ENCODE measurements at regions not wholly inside any gene's neighbourhood (a gene's known extent, or its start where the extent isn't known, plus 50 kb on each side); places are given as distances from the start of the nearest gene placed in this dataset.
"Not testable (repeated sequence)": the region's sequence is repeated elsewhere in the genome, so short reads cannot be mapped to it uniquely, and the experiment has no call there.

DNA sequence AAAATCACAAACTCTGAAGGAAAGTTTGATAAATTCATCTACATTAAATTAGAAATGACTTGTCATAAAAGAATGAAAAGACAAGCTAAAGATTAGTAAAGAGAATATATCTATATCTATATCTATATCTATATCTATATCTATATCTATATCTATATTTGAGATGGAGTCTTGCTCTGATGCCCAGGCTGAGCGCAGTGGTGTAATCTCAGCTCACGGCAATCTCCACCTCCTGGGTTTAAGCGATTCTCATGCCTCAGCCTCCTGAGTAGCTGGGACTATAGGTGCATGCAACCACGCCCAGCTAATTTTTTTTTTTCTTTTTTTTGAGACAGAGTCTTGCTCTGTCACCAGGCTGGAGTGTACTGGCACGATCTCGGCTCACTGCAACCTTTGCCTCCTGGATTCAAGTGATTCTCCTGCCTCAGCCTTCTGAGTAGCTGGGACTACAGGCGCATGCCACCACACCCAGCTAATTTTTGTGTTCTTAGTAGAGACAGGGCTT, 202.6 kb downstream of the CTTN start:
- not testable (repeated sequence) for H3K9me3 ChIP-seq (ENCODE audit: control insufficient read depth, insufficient read depth, low read depth, low read length); H3K36me3 ChIP-seq (ENCODE audit: control insufficient read depth, insufficient read depth, low read length); H3K9ac ChIP-seq (ENCODE audit: low read length); H3K27ac ChIP-seq (ENCODE audit: low read depth, low read length); H3K4me3 ChIP-seq (ENCODE audit: low read depth, low read length); H3K27me3 ChIP-seq (ENCODE audit: control insufficient read depth, insufficient read depth, low read length)
- peaks cover 21% of the 10 kb centered on the region for H3K4me1 ChIP-seq (ENCODE audit: control insufficient read depth, insufficient read depth, low read length)

DNA sequence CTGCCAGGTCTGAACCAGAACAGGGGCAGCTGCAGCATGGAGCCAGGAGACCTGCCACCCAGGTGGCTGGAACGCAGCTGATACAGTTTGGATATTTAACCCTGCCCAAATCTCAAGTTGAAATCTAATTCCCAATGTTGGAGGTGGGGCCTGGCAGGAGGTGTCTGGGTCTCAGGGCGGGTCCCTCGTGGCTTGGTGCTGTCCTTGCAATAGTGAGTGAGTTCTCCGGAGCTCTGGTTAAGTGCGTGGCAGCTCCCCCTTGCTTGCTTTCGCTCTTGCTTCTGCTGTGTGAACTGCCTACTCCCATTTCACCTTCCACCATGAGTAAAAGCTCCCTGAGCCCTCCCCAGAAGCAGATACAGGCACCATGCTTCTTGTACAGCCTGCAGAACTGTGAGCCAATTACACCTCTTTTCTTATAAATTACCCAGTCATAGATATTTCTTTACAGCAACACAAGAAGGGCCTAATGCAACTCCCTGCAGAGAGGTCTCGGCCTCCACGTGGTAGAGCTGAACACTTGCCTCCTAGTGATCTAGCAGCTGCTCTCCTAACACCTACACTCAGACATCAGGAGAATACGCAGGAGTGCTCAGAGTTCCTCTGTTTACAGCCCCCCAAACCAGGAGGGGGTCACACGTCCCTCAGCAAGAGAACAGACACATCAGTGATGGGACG, 203.7 kb downstream of the CTTN start:
- Histone ChIP-seq H3K4me1 (ENCODE audit: control insufficient read depth, insufficient read depth, low read length) (peaks cover 21% of the 10 kb centered on the region), H3K36me3 (ENCODE audit: control insufficient read depth, insufficient read depth, low read length) (no peaks in the 10 kb centered on the region), H3K9me3 (ENCODE audit: control insufficient read depth, insufficient read depth, low read depth, low read length) (no peaks in the 10 kb centered on the region), H3K27me3 (ENCODE audit: control insufficient read depth, insufficient read depth, low read length) (no peaks in the 10 kb centered on the region), H3K4me3 (ENCODE audit: low read depth, low read length) (no peak overlapping the region), H3K27ac (ENCODE audit: low read depth, low read length) (no peak overlapping the region), H3K9ac (ENCODE audit: low read length) (no peak overlapping the region)

DNA sequence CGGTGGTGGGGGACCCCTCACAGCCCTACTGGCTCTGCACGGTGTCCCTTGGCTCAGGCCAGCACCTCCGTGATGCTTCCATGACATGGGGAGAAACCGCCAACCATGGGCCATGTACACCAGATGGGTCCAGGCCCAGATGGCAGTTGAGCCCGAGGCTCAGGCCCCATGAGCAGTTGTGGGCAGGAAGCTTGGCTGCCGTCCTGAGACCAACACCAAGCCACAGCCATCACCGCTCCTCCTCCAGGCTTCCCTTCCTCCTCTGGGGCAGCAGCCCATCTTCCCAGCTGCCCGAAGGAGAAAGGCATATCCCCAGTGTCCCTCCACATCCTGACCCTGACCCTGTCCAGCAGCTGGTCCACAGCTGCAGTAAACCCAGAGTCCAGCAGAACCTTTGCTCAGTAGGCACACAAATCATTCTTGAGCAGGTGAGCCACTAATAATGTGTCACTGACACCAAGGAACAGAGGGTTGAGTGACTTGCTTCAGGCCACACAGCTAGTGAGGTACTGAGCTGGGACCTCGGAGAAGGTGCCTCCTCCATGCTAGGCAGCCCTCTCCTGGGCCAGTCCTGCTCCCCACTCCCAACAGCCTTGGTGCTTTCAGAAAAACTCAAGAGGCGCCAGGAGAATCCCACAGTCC, 204.9 kb downstream of the CTTN start:
- H3K4me1 ChIP-seq (ENCODE audit: control insufficient read depth, insufficient read depth, low read length): peaks cover 21% of the 10 kb centered on the region
- no peaks in the 10 kb centered on the region for H3K27me3 ChIP-seq (ENCODE audit: control insufficient read depth, insufficient read depth, low read length)
- no peak overlapping the region for H3K4me3 ChIP-seq (ENCODE audit: low read depth, low read length)
- no peaks in the 10 kb centered on the region for H3K36me3 ChIP-seq (ENCODE audit: control insufficient read depth, insufficient read depth, low read length)
- H3K27ac ChIP-seq (ENCODE audit: low read depth, low read length): no peak overlapping the region
- no peak overlapping the region for H3K9ac ChIP-seq (ENCODE audit: low read length)
- no peaks in the 10 kb centered on the region for H3K9me3 ChIP-seq (ENCODE audit: control insufficient read depth, insufficient read depth, low read depth, low read length)

DNA sequence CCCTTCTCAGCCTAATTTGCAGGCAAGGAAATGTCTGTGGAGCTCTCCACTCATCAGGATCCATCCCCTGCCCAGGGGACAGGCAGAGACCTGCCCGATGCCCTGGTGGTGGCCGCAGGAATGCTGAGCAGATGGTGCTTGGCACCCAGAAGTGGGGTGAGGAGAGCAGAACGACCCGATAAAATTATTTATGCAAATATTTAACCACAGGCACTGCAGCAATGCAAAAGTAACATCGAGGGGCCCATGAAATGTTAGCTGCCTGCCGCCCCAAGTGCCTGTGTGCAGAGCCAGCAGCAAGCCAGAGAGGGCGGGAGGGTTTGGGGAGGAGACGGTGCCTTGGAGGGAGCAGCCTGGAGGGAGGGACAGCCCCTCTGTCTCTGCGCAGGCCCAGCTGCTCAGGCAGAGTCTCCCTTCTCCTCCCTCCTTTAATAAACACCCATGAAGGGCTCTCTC, 205.5 kb downstream of the CTTN start:
- Histone ChIP-seq H3K4me3 (ENCODE audit: low read depth, low read length) (no peak overlapping the region), H3K27ac (ENCODE audit: low read depth, low read length) (no peak overlapping the region)

DNA sequence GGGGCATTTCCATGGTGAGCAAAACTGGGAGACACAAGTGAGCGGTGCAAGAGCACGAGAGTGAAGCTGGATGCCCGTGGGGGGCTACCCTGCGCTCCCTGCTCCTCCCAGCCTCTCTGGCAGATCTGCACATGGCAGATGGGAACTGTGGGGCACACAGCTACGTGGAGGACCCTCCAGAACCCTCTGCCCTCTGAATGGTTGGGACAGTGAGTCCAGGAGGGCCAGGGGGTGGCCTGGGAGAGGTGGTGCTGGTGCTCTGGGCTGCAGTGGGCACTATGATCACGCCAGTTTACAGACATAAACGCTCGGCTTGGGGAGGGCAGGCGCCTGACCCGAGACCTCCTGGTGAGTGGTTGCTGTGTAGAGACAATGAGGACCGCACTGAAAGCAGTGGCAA, 205.9 kb downstream of the CTTN start:
- H3K4me3 ChIP-seq (ENCODE audit: low read depth, low read length): no peak overlapping the region
- peaks cover 29% of the 10 kb centered on the region for H3K4me1 ChIP-seq (ENCODE audit: control insufficient read depth, insufficient read depth, low read length)
- no peaks in the 10 kb centered on the region for H3K9me3 ChIP-seq (ENCODE audit: control insufficient read depth, insufficient read depth, low read depth, low read length)
- H3K27me3 ChIP-seq (ENCODE audit: control insufficient read depth, insufficient read depth, low read length): no peaks in the 10 kb centered on the region
- no peak overlapping the region for H3K9ac ChIP-seq (ENCODE audit: low read length)
- no peak overlapping the region for H3K27ac ChIP-seq (ENCODE audit: low read depth, low read length)
- no peaks in the 10 kb centered on the region for H3K36me3 ChIP-seq (ENCODE audit: control insufficient read depth, insufficient read depth, low read length)

More for the DNA sequence above, 205.5 kb downstream of the CTTN start:
- H3K9ac ChIP-seq (ENCODE audit: low read length): no peak overlapping the region
- no peaks in the 10 kb centered on the region for H3K27me3 ChIP-seq (ENCODE audit: control insufficient read depth, insufficient read depth, low read length)
- no peaks in the 10 kb centered on the region for H3K36me3 ChIP-seq (ENCODE audit: control insufficient read depth, insufficient read depth, low read length)
- H3K9me3 ChIP-seq (ENCODE audit: control insufficient read depth, insufficient read depth, low read depth, low read length): no peaks in the 10 kb centered on the region
- H3K4me1 ChIP-seq (ENCODE audit: control insufficient read depth, insufficient read depth, low read length): peaks cover 26% of the 10 kb centered on the region

DNA sequence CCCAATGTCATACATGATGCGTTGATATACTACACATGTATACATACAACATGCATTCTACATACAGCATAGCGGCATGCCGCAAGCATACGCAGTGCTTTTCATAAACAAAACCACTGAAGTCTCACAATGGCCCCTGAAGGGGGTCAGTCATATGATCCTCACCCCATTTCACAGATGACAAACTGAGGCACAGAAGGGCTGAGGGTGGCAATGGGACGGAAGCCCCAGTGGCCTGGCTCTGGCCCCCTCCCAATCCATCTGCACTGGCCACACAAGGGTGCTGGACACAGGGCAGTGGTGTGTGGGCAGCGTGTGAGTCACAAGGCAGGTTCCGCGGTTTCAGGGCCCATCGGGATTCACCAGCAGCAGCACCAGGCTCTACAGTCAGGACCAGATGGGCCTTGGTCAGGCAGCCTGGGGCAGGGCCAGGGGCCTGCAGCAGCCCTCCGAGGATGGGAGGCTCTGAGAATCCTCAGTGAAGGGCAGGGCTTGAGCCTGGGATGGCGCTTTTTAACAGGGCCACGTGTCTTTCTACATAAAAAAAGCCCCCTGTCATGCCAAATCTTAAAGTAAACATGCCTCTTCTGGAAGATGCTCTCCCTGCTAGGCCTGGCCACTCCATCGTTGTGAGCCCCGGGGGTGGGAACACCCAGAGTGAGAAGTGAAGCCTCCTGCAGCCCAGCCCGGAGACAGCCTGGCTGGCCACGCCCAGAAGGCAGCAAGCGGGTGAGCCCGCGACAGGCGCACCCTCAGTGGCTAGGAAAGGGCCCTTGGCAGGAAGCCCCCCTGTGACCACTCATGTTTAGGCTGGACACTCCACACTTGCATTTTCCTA, 206.5 kb downstream of the CTTN start:
- H3K27ac ChIP-seq (ENCODE audit: low read depth, low read length): no peak overlapping the region
- peaks cover 29% of the 10 kb centered on the region for H3K4me1 ChIP-seq (ENCODE audit: control insufficient read depth, insufficient read depth, low read length)
- H3K27me3 ChIP-seq (ENCODE audit: control insufficient read depth, insufficient read depth, low read length): no peaks in the 10 kb centered on the region
- H3K36me3 ChIP-seq (ENCODE audit: control insufficient read depth, insufficient read depth, low read length): no peaks in the 10 kb centered on the region
- no peak overlapping the region for H3K4me3 ChIP-seq (ENCODE audit: low read depth, low read length)
- H3K9me3 ChIP-seq (ENCODE audit: control insufficient read depth, insufficient read depth, low read depth, low read length): no peaks in the 10 kb centered on the region
- no peak overlapping the region for H3K9ac ChIP-seq (ENCODE audit: low read length)

DNA sequence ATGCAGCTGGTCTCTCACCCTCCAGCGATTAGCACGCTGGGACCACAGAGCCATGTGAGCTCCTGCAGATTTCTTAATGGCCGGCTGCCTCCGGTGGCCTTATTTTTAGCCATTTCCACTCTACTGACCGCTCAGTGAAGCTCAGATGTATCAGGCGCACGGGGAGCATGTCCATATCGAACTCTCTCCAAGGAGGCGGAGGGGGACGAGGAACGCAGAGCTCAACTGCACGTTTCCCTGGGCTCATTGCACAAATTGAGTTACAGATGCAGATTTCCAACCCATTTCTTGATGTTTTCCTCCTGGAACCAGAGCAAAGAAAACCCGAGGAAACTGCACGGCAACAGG, 207.1 kb downstream of the CTTN start:
- Histone ChIP-seq H3K9ac (ENCODE audit: low read length) (no peak overlapping the region), H3K9me3 (ENCODE audit: control insufficient read depth, insufficient read depth, low read depth, low read length) (no peaks in the 10 kb centered on the region), H3K4me1 (ENCODE audit: control insufficient read depth, insufficient read depth, low read length) (peaks cover 35% of the 10 kb centered on the region), H3K36me3 (ENCODE audit: control insufficient read depth, insufficient read depth, low read length) (no peaks in the 10 kb centered on the region), H3K27me3 (ENCODE audit: control insufficient read depth, insufficient read depth, low read length) (no peaks in the 10 kb centered on the region), H3K27ac (ENCODE audit: low read depth, low read length) (no peak overlapping the region), H3K4me3 (ENCODE audit: low read depth, low read length) (no peak overlapping the region)

DNA sequence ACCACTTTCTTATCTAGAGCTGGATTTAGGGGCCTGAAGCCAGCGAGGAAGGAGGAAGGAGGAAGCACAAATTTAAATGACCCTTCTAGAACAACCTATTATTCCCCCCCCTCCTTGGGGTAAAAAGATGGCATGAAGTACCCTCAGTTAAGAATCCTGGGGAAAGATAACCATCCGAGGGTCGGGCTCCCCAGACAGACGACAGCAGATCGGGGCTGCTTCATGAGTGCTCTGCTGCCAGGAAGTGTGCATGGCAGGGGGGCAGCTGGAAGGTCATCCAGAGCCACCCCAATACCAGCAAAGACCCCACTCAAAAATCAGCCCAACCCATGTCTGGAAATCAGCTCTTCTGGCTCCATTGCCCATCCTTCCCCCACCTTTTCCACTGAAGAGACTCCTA, 207.5 kb downstream of the CTTN start:
- no peaks in the 10 kb centered on the region for H3K36me3 ChIP-seq (ENCODE audit: control insufficient read depth, insufficient read depth, low read length)
- H3K27me3 ChIP-seq (ENCODE audit: control insufficient read depth, insufficient read depth, low read length): no peaks in the 10 kb centered on the region
- peaks cover 39% of the 10 kb centered on the region for H3K4me1 ChIP-seq (ENCODE audit: control insufficient read depth, insufficient read depth, low read length)
- no peak overlapping the region for H3K27ac ChIP-seq (ENCODE audit: low read depth, low read length)
- no peak overlapping the region for H3K9ac ChIP-seq (ENCODE audit: low read length)
- no peaks in the 10 kb centered on the region for H3K9me3 ChIP-seq (ENCODE audit: control insufficient read depth, insufficient read depth, low read depth, low read length)
- no peak overlapping the region for H3K4me3 ChIP-seq (ENCODE audit: low read depth, low read length)

DNA sequence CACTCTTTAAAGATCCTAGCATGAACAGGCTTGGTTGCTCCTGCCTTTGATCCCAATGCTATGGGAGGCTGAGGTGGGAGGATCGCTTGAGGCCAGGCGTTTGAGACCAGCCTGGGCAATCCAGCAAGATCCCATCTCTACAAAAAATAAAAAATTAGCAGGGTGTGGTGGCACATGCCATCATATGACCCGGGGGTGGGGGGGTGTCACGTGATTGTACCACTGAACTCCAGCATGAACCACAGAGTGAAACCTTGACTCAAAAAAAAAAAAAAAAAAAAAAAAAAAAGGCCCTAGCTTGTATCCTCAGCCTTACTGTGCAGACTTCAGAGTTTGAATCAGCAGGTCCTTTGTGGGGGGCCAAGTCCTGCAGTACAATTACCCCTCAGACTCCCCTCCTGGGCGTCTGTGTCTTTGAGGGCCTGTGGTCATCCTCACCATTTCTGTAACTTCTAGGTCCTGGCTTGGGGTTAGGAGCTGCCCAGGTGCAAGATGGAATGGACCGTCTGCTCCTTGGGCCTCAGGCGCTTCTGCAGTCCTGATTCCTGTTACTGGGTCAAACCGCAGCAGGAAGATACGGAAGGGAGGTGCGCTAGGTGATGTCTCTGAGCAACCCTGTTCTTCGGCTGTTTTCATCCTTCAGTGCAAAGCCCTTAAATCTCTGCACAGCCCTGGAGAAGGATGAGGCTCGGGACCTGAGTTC, 208.1 kb downstream of the CTTN start:
- no peaks in the 10 kb centered on the region for H3K36me3 ChIP-seq (ENCODE audit: control insufficient read depth, insufficient read depth, low read length)
- H3K4me1 ChIP-seq (ENCODE audit: control insufficient read depth, insufficient read depth, low read length): peaks cover 44% of the 10 kb centered on the region
- H3K9ac ChIP-seq (ENCODE audit: low read length): no peak overlapping the region
- no peak overlapping the region for H3K4me3 ChIP-seq (ENCODE audit: low read depth, low read length)
- H3K9me3 ChIP-seq (ENCODE audit: control insufficient read depth, insufficient read depth, low read depth, low read length): no peaks in the 10 kb centered on the region
- 0 out of 2 replicates have a peak, but pooled peaks cover 2% of the 10 kb centered on the region for H3K27me3 ChIP-seq (ENCODE audit: control insufficient read depth, insufficient read depth, low read length)
- H3K27ac ChIP-seq (ENCODE audit: low read depth, low read length): no peak overlapping the region

DNA sequence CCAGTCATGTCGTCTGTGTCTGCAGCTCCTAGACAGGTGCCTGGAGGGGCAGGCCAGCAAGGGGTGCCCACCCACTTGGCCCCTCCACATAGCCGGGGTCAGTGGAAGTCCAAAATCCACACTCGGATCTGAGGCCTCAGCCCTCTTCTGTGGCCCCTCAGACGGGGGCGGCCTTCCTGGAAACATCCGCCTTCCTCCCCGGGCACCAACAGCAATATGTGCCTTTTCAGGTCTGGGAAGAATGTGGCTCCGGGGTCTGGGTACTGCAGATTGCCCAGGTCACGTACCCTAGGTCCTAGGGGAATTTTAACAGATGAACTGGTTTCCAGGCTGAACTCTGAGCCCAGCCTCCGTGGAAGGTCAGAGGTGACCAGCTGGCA, 208.6 kb downstream of the CTTN start:
- Histone ChIP-seq H3K4me3 (ENCODE audit: low read depth, low read length) (no peak overlapping the region), H3K4me1 (ENCODE audit: control insufficient read depth, insufficient read depth, low read length) (peaks cover 46% of the 10 kb centered on the region)

More for the DNA sequence above, 208.6 kb downstream of the CTTN start:
- Histone ChIP-seq H3K9me3 (ENCODE audit: control insufficient read depth, insufficient read depth, low read depth, low read length) (no peaks in the 10 kb centered on the region), H3K9ac (ENCODE audit: low read length) (no peak overlapping the region), H3K27ac (ENCODE audit: low read depth, low read length) (no peak overlapping the region), H3K27me3 (ENCODE audit: control insufficient read depth, insufficient read depth, low read length) (0 out of 2 replicates have a peak, but pooled peaks cover 4% of the 10 kb centered on the region), H3K36me3 (ENCODE audit: control insufficient read depth, insufficient read depth, low read length) (no peaks in the 10 kb centered on the region)

Data from HUES6 (cell line).